HEK293 (cell line): ENCODE measurements at regions not wholly inside any gene's neighbourhood (a gene's known extent, or its start where the extent isn't known, plus 50 kb on each side); places are given as distances from the start of the nearest gene placed in this dataset.

Source experiments
- CTCF ChIA-PET: fragments of 350-600 bp; formaldehyde crosslinking; extraction: SDS; loops from one replicate; lab custom pipeline; 2021; ENCODE audit warnings: antibody characterized with exemption; lab: Yijun Ruan, JAX
- POLR2A ChIA-PET: fragments of 300-600 bp; formaldehyde crosslinking; extraction: SDS; loops from one replicate; lab custom pipeline; 2020; ENCODE audit warnings: antibody characterized with exemption, inconsistent platforms; lab: Yijun Ruan, JAX
- H3K27ac ChIP-seq: fragments of 200-500 bp; sonication (Bioruptor generic); 2 replicates; pipeline ENCODE4 v1.5.1; 2014; ENCODE audit warnings: low read depth, low read length, control low read depth, inconsistent platforms; ENCODE audit errors: extremely low read depth
- H3K36me3 ChIP-seq, 2 experiments: fragments of 200-500 bp in 1 of 2; sonication (Bioruptor generic) in 1 of 2; 1 replicate in 1 of 2; 2 replicates in 1 of 2; pipeline ENCODE4 v1.5.1; 2014 to 2017; ENCODE audit warnings: inconsistent platforms in 2 of 2, low read length in 2 of 2; ENCODE audit not compliant: control insufficient read depth in 2 of 2, insufficient read depth in 1 of 2
- H3K4me1 ChIP-seq: fragments of 200-500 bp; sonication (Bioruptor generic); 2 replicates; pipeline ENCODE4 v1.5.1; 2014; ENCODE audit warnings: mild to moderate bottlenecking, low read length, inconsistent platforms; ENCODE audit not compliant: control insufficient read depth, insufficient read depth
- H3K4me3 ChIP-seq: 2 replicates; pipeline ENCODE4 v1.5.1; 2011; ENCODE audit warnings: low read depth, mild to moderate bottlenecking, control low read depth, low read length, moderate library complexity
- H3K9me3 ChIP-seq: fragments of 200-500 bp; sonication (Bioruptor generic); 2 replicates; pipeline ENCODE4 v1.5.1; 2014; ENCODE audit warnings: low read depth, low read length, inconsistent platforms; ENCODE audit not compliant: control insufficient read depth, insufficient read depth
- CTCF ChIP-seq: fragments of 450-650 bp; formaldehyde crosslinking; IDR thresholded peaks from 2 replicates; pipeline ENCODE4 v1.5.1; 2016; ENCODE audit warnings: missing biosample characterization, missing genetic modification characterization
- ELK4 ChIP-seq: IDR thresholded peaks from 2 replicates; pipeline ENCODE4 v1.6.1; 2011; ENCODE audit warnings: mild to moderate bottlenecking, low read depth, low read length, borderline replicate concordance
- OSR2 ChIP-seq: fragments of 450-650 bp; formaldehyde crosslinking; IDR thresholded peaks from 2 replicates; pipeline ENCODE4 v1.5.1; 2016; ENCODE audit warnings: missing biosample characterization, missing genetic modification characterization
- PRDM4 ChIP-seq: fragments of 450-650 bp; formaldehyde crosslinking; IDR thresholded peaks from 2 replicates; pipeline ENCODE4 v1.5.1; 2017; ENCODE audit warnings: missing biosample characterization, missing genetic modification characterization
- YY1 ChIP-seq: fragments of 450-650 bp; formaldehyde crosslinking; IDR thresholded peaks from 2 replicates; pipeline ENCODE4 v1.5.1; 2018; ENCODE audit warnings: missing biosample characterization, missing genetic modification characterization
- ZBTB21 ChIP-seq: fragments of 450-650 bp; formaldehyde crosslinking; IDR thresholded peaks from 2 replicates; pipeline ENCODE4 v1.5.1; 2017; ENCODE audit warnings: missing biosample characterization, missing genetic modification characterization
- ZBTB44 ChIP-seq: fragments of 450-650 bp; IDR thresholded peaks from 2 replicates; pipeline ENCODE4 v1.5.1; 2018; ENCODE audit warnings: missing biosample characterization, mild to moderate bottlenecking, missing genetic modification characterization
- ZNF140 ChIP-seq: fragments of 450-650 bp; formaldehyde crosslinking; IDR thresholded peaks from 2 replicates; pipeline ENCODE4 v1.5.1; 2016; ENCODE audit warnings: missing biosample characterization, missing genetic modification characterization
- ZNF157 ChIP-seq: fragments of 450-650 bp; formaldehyde crosslinking; IDR thresholded peaks from 2 replicates; pipeline ENCODE4 v1.5.1; 2016; ENCODE audit warnings: missing biosample characterization, missing genetic modification characterization
- ZNF223 ChIP-seq: fragments of 450-650 bp; formaldehyde crosslinking; IDR thresholded peaks from 2 replicates; pipeline ENCODE4 v1.5.1; 2016; ENCODE audit warnings: missing biosample characterization, missing genetic modification characterization
- ZNF324 ChIP-seq: fragments of 450-650 bp; formaldehyde crosslinking; IDR thresholded peaks from 2 replicates; pipeline ENCODE4 v1.5.1; 2016; ENCODE audit warnings: missing biosample characterization, missing genetic modification characterization
- ZNF362 ChIP-seq: fragments of 450-650 bp; formaldehyde crosslinking; IDR thresholded peaks from 2 replicates; pipeline ENCODE4 v1.5.1; 2016; ENCODE audit warnings: missing biosample characterization, missing genetic modification characterization
- ZNF404 ChIP-seq: fragments of 450-650 bp; formaldehyde crosslinking; IDR thresholded peaks from 2 replicates; pipeline ENCODE4 v1.5.1; 2017; ENCODE audit warnings: missing biosample characterization, missing genetic modification characterization
- ZNF473 ChIP-seq: fragments of 450-650 bp; formaldehyde crosslinking; IDR thresholded peaks from 2 replicates; pipeline ENCODE4 v1.5.1; 2017; ENCODE audit warnings: missing biosample characterization, missing genetic modification characterization
- ZNF510 ChIP-seq: fragments of 450-650 bp; formaldehyde crosslinking; IDR thresholded peaks from 2 replicates; pipeline ENCODE4 v1.5.1; 2018; ENCODE audit warnings: mild to moderate bottlenecking, missing genetic modification characterization, missing biosample characterization; ENCODE audit not compliant: insufficient replicate concordance
- ZNF518A ChIP-seq: fragments of 450-650 bp; formaldehyde crosslinking; conservative IDR thresholded peaks from 2 replicates; pipeline ENCODE4 v1.5.1; 2016; ENCODE audit warnings: low read depth, missing biosample characterization, missing genetic modification characterization
- ZNF560 ChIP-seq: fragments of 450-650 bp; formaldehyde crosslinking; IDR thresholded peaks from 2 replicates; pipeline ENCODE4 v1.5.1; 2017; ENCODE audit warnings: missing biosample characterization, missing genetic modification characterization, borderline replicate concordance
- ZNF561 ChIP-seq: fragments of 450-650 bp; IDR thresholded peaks from 2 replicates; pipeline ENCODE4 v1.5.1; 2018; ENCODE audit warnings: missing biosample characterization, missing genetic modification characterization, borderline replicate concordance
- ZNF624 ChIP-seq: fragments of 450-650 bp; formaldehyde crosslinking; IDR thresholded peaks from 2 replicates; pipeline ENCODE4 v1.5.1; 2017; ENCODE audit warnings: missing biosample characterization, missing genetic modification characterization
- ZNF785 ChIP-seq: fragments of 450-650 bp; formaldehyde crosslinking; IDR thresholded peaks from 2 replicates; pipeline ENCODE4 v1.5.1; 2016; ENCODE audit warnings: missing biosample characterization, missing genetic modification characterization
- ZNF837 ChIP-seq: fragments of 450-650 bp; formaldehyde crosslinking; IDR thresholded peaks from 2 replicates; pipeline ENCODE4 v1.5.1; 2016; ENCODE audit warnings: missing biosample characterization, missing genetic modification characterization
- ZSCAN16 ChIP-seq: fragments of 450-650 bp; formaldehyde crosslinking; IDR thresholded peaks from 2 replicates; pipeline ENCODE4 v1.5.1; 2016; ENCODE audit warnings: missing biosample characterization, missing genetic modification characterization
- ZSCAN30 ChIP-seq: fragments of 450-650 bp; IDR thresholded peaks from 2 replicates; pipeline ENCODE4 v1.5.1; 2018; ENCODE audit warnings: missing biosample characterization, mild to moderate bottlenecking, missing genetic modification characterization, moderate library complexity

- ChIA-PET POLR2A (no interaction called here), CTCF (interaction anchor here (1.9 kb wide), 1 partner anchor 201 kb away, joined by 7 read pairs; no protein-coding TSS in a partner anchor)
- Histone ChIP-seq H3K4me1 (no peaks in the 10 kb centered on the region), H3K9me3 (no peaks in the 10 kb centered on the region), H3K36me3 (no peaks in the 10 kb centered on the region), H3K4me3 (no peak overlapping the region), H3K27ac (no peak overlapping the region)
- TF ChIP-seq ZNF560, result no peak
- no peak for TF ChIP-seq OSR2
- no peak for TF ChIP-seq PRDM4 (tag by site-specific recombination)
- no peak for TF ChIP-seq ZNF404 (tag by site-specific recombination)
- TF ChIP-seq YY1 (tag by site-specific recombination), result no peak
- TF ChIP-seq ZNF518A, result no peak
- no peak for TF ChIP-seq ZNF223 (tag by site-specific recombination)
- no peak for TF ChIP-seq ZSCAN30 (tag by site-specific recombination)
- no peak for TF ChIP-seq ZNF473 (tag by site-specific recombination)
These were observed 257.2 kb downstream of the DLL1 start for GRCh38 chr6:170033666-170034065.

GRCh38 chr6:170032706-170033309, 258.1 kb downstream of the DLL1 start:
- H3K36me3 ChIP-seq, result no peaks in the 10 kb centered on the region
- no peaks in the 10 kb centered on the region for H3K9me3 ChIP-seq
- CTCF ChIA-PET, result interaction anchor here (1.9 kb wide), 1 partner anchor 201 kb away, joined by 7 read pairs; no protein-coding TSS in a partner anchor
- no peak overlapping the region for H3K27ac ChIP-seq
- H3K4me3 ChIP-seq, result no peak overlapping the region
- no peaks in the 10 kb centered on the region for H3K4me1 ChIP-seq
- POLR2A ChIA-PET, result no interaction called here
- TF ChIP-seq ZBTB44 (tag by site-specific recombination) (no peak), CTCF (no peak), ZNF510 (no peak), ZNF140 (tag by site-specific recombination) (no peak), ZNF561 (tag by site-specific recombination) (no peak), ZNF624 (tag by site-specific recombination) (no peak), ZNF362 (tag by site-specific recombination) (no peak), ZNF837 (no peak), ZNF324 (no peak), ELK4 (no peak), ZNF785 (tag by site-specific recombination) (no peak), ZSCAN16 (tag by site-specific recombination) (no peak), ZNF157 (no peak), ZBTB21 (tag by site-specific recombination) (no peak)
